Muscle of leg (tissue), 3 donors: ENCODE measurements at regions not wholly inside any gene's neighbourhood (a gene's known extent, or its start where the extent isn't known, plus 50 kb on each side); places are given as distances from the start of the nearest gene placed in this dataset.

Source experiments
- DNase-seq: peaks from one replicate; pipeline ENCODE4 v3.0.0; 2013
- H3K27ac ChIP-seq: one replicate; pipeline ENCODE4 v1.5.1; 2013; ENCODE audit warnings: mild to moderate bottlenecking, low read length, control low read depth
- H3K27me3 ChIP-seq: one replicate; pipeline ENCODE4 v1.6.1; 2013; ENCODE audit warnings: low read length; ENCODE audit not compliant: control insufficient read depth, insufficient read depth
- H3K36me3 ChIP-seq: one replicate; pipeline ENCODE4 v1.6.1; 2013; ENCODE audit warnings: low read length; ENCODE audit not compliant: control insufficient read depth, insufficient read depth
- H3K4me1 ChIP-seq: one replicate; pipeline ENCODE4 v1.6.1; 2013; ENCODE audit warnings: low read length; ENCODE audit not compliant: control insufficient read depth, insufficient read depth
- H3K4me3 ChIP-seq: one replicate; pipeline ENCODE4 v1.5.1; 2013; ENCODE audit warnings: low read length, control low read depth
- H3K9me3 ChIP-seq: replicated peaks from 2 replicates; pipeline ENCODE4 v1.6.1; 2013; ENCODE audit warnings: low read depth, low read length; ENCODE audit not compliant: control insufficient read depth
- WGBS: methylation state at CpG from one replicate; pipeline ENCODE4 v1.1.5; 2013; ENCODE audit warnings: missing lambda C conversion rate; ENCODE audit not compliant: insufficient coverage; 5-methylcytosine and 5-hydroxymethylcytosine counted together

DNA sequence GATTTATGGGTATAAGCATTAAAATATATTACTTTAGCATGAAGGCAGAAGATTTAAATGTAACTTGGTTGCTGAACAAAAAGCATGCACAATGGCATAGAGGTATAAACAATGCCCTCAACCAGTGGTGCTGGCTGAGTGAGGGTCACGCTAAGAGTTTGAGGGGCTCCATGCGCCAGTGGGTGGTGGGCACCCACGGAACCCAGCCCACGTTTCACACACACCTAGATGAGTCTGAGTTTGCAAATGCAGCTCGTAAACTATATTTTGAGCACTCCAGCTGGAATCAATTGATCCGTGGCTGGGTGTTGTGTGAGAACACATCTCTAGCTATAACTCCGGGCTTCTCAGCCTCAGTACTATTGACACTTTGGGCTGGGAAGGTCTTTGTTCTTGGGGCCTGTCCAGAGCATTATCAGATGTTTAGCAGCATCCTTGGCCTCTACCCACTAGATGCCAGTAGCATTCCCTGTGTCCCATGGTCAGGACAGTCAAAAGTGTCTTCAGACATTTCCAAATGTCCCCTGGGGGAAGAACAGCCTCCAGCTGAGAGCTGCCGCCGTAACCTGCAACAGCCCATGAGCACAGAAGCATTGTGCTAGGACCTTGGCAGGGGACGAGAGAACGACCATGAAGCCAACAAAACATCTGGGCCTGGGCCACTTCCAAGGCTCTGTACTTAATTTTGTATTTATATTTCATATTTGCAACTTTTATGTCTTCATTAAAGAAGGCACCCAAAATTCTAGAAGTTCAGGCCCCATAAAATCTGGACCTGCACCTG, 108.1 kb upstream of the SOX1 start:
- peaks cover 11% of the 10 kb centered on the region for H3K4me1 ChIP-seq
- WGBS = 62% methylated on average over 4 of the region's 11 CpGs
- no peaks in the 10 kb centered on the region for H3K36me3 ChIP-seq
- H3K27ac ChIP-seq = no peak overlapping the region
- peaks cover 23% of the 10 kb centered on the region for H3K27me3 ChIP-seq
- no peaks in the 10 kb centered on the region for H3K9me3 ChIP-seq
- H3K4me3 ChIP-seq = no peak overlapping the region
- peak; percentile 35 for DNase-seq

DNA sequence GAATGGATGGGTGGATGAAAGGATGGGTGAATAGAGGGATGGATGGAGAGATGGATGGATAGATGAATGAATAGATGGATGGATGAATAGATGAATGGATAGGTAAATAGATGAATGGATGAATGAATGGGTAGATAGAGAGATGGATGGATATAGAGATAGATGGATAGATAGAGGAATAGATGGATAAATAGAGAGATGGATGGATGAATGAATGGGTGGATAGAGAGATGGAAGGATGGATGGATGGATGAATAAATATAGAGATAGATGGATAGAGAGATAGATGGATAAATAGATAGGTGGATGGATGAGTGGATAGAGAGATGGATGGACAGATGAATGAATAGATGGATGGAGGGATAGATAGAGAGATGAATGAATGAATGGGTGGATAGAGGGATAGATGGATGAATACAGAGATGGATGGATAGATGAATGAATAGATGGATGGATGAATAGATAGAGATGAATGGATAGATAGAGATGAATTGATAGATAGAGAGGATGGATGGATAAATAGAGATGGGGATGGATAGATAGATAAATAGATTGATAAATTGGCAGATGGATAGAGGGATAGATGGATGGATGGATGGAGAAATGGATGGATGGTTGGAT, 106.7 kb upstream of the SOX1 start:
- Histone ChIP-seq H3K36me3 (no peaks in the 10 kb centered on the region), H3K9me3 (no peaks in the 10 kb centered on the region), H3K4me1 (no peaks in the 10 kb centered on the region), H3K27me3 (peaks cover 22% of the 10 kb centered on the region), H3K4me3 (no peak overlapping the region), H3K27ac (no peak overlapping the region)
- no peak for DNase-seq

DNA sequence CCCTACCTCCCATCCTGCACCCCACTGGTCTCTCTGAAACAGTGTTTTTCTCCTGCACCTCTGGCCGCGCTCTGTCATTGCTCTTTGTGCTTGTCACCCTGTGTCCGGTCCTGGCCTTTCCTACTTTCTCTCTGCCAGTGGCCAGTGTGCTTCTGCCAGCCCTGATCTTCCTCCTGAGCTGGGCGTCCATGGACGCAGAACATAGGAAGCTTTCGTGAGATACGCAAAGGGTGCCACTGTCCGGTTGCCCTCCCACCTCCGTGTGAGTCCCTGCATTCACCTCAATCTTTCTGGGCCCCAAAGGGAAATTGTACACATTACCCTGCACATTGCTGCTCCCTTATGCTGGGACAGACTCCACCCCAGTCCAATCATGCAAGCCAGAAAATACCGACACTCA, 105.7 kb upstream of the SOX1 start:
- no peak for DNase-seq

DNA sequence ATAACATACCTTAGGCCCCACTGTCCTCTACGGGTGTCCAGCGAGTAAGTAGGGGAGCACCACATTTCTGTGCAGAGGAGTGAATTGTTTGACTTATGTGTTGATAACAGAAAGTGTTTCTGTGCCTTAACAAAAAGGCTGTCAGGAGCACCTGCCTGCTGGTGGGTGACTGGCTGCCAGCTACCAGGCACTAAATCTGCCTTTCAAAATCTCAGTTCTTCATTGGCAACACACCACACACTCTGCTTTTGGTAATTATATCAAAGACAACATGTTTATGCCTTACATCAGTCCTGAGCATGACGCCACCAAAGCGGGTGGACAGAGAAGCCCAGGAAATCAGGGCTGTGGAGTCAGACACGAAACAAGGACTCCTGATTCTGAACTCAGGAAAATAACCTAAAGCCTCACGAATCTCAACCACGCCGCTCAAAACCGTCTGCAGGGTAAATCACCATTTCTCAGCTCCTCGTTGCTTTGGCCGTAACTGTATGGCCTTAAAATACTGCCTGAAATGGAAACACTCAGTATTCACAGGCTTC, 105.2 kb upstream of the SOX1 start:
- DNase-seq = no peak
- no peaks in the 10 kb centered on the region for H3K36me3 ChIP-seq
- no peaks in the 10 kb centered on the region for H3K9me3 ChIP-seq
- no peaks in the 10 kb centered on the region for H3K4me1 ChIP-seq
- peaks cover 15% of the 10 kb centered on the region for H3K27me3 ChIP-seq
- no peak overlapping the region for H3K27ac ChIP-seq
- WGBS = 86% methylated on average over 8 of the region's 11 CpGs
- no peak overlapping the region for H3K4me3 ChIP-seq

More for the DNA sequence above, 105.7 kb upstream of the SOX1 start:
- Histone ChIP-seq H3K36me3 (no peaks in the 10 kb centered on the region), H3K9me3 (no peaks in the 10 kb centered on the region), H3K4me1 (no peaks in the 10 kb centered on the region), H3K4me3 (no peak overlapping the region), H3K27me3 (peaks cover 17% of the 10 kb centered on the region), H3K27ac (no peak overlapping the region)
- WGBS = 84% methylated on average over 9 of the region's 10 CpGs

DNA sequence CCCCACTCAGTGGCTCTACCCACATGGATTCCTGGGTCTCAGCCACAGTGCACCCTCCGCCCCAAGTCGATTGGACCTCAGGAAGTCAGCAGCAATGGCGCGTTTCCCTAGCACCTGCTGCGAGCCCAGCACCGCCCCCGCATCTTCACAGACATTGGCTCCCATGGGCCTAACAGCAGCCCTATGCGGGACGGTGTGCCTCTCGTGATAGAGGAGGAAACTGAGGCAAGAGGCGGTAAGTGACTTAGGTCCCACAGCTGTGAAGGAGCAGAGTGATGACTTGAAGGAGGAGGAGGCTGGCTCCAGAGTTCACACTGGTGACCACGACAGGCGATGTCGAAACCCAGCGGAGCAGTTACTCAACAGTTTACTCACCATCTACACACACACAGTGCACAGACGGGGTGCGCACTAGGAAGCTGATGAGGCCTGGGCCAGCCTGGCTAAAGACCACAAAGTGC, 104.5 kb upstream of the SOX1 start:
- Histone ChIP-seq H3K9me3 (no peaks in the 10 kb centered on the region), H3K4me1 (no peaks in the 10 kb centered on the region), H3K4me3 (no peak overlapping the region), H3K36me3 (no peaks in the 10 kb centered on the region), H3K27ac (no peak overlapping the region), H3K27me3 (peaks cover 17% of the 10 kb centered on the region)
- WGBS = 82% methylated on average over 11 of the region's 17 CpGs
- no peak for DNase-seq

DNA sequence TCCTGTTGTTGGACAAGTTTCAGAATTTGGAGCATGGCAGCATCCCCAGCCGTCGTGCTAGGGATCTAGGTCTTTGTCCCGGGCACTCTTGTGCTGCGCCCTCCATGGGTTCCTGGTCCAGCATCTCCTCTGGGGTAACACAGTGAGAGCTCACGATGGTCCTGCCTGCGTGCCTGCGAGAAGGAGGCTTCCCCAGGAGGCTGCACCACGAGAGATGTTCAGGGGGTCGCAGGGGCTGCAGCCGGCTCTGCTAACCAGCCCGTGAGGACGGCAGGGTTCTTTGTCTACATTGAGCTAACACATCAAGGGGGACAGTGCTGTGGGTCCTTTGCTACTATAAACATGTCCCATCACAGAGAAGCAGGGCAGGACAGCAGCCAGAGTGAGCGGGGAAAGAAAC, 103.9 kb upstream of the SOX1 start:
- Histone ChIP-seq H3K9me3 (no peaks in the 10 kb centered on the region), H3K36me3 (no peaks in the 10 kb centered on the region), H3K4me3 (no peak overlapping the region), H3K27ac (no peak overlapping the region), H3K27me3 (peaks cover 17% of the 10 kb centered on the region), H3K4me1 (no peaks in the 10 kb centered on the region)
- WGBS = 89% methylated on average over 13 of the region's 13 CpGs
- no peak for DNase-seq

DNA sequence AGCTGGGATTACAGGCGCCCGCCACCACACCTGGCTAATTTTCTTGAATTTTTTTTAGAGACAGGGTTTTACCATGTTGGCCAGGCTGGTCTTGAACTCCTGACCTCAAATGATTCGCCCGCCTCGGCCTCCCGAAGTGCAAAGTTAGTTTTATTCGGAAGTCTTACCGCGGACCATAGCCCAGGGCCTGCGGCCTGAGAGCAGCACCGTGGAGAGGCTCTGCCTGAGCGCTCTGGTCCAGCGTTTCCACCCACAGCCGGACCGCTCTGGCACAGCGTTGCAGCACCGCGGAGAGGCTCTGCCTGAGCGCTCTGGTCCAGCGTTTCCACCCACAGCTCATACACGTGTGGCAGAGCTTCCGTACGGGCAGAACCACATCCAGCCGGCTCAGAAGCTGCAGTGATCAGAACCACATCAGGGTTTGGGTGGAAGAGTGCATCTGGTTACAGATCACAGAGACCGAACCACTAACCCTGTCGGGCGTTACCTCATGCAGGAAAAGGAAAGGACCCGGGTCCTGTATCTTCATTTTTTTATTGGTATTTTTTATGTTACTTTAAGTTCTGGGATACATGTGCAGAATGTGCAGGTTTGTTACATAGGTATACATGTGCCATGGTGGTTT, 102.4 kb upstream of the SOX1 start:
- DNase-seq = no peak
- Histone ChIP-seq H3K9me3 (no peaks in the 10 kb centered on the region), H3K27ac (no peak overlapping the region), H3K4me1 (no peaks in the 10 kb centered on the region), H3K36me3 (no peaks in the 10 kb centered on the region), H3K4me3 (no peak overlapping the region), H3K27me3 (peaks cover 20% of the 10 kb centered on the region)
- 96% methylated on average over 28 of the region's 28 CpGs for WGBS

DNA sequence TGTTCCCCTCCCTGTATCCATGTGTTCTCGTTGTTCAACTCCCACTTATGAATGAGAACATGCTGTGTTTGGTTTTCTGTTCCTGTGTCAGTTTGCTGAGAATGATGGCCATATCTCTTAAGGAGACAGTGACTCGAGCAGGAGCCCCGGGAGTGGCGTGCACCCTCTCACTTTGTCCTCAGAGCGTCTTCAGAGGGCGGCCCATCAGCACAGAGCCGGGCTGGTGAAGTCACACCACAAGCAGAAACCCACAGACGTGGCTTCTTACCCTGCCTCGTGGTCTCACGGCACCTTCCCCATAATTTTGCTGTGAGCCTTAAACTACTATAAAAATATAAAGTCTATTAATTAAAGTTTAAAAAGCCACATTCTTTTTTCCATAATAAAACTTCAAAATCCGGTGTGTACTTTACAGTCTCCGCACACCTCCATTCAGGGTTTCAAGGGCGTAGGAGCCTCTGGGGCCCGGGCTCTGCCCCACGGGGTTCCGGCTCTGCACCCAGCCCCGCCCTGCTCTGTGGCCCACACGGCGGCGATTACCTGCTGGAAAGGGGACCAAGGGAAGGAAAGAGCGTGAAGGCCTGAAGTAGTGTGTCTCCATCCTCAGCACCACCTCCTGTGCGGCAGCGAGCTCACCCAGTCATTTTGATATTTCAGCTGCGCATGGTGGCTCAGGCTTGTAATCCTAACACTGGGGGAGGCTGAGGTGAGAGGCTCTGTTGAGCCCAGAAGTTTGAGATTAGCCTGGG, 101.3 kb upstream of the SOX1 start:
- H3K4me1 ChIP-seq = no peaks in the 10 kb centered on the region
- no peaks in the 10 kb centered on the region for H3K36me3 ChIP-seq
- WGBS = 94% methylated on average over 18 of the region's 24 CpGs
- H3K27ac ChIP-seq = no peak overlapping the region
- no peak for DNase-seq
- H3K9me3 ChIP-seq = no peaks in the 10 kb centered on the region
- peaks cover 28% of the 10 kb centered on the region for H3K27me3 ChIP-seq
- H3K4me3 ChIP-seq = no peak overlapping the region

DNA sequence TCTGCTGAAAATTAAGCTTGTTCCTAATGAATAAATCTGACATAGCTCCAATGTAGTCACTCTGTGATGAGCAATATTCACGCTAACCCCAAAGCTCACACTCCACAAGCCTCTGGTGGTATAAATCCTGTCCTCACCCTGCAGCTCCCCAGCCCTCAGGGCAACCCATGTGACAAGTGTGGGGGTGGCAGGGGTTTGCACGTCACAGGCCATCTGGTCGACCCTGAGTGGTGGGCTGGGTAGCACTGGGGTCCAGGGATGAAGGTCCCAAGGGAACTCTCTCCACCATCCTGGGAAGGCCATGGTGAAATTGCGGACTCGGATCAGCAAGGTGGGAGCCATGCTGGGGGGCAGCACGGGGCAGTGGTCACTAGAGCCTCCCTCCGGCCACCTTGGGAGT, 100.0 kb upstream of the SOX1 start:
- Histone ChIP-seq H3K36me3 (no peaks in the 10 kb centered on the region), H3K27ac (no peak overlapping the region), H3K4me1 (no peaks in the 10 kb centered on the region), H3K4me3 (no peak overlapping the region), H3K27me3 (peaks cover 39% of the 10 kb centered on the region), H3K9me3 (no peaks in the 10 kb centered on the region)
- DNase-seq = no peak
- WGBS = no CpG with 5 or more reads among the region's 7 CpGs
